Heart right ventricle (tissue), 16 donors: ENCODE measurements at regions not wholly inside any gene's neighbourhood (a gene's known extent, or its start where the extent isn't known, plus 50 kb on each side); places are given as distances from the start of the nearest gene placed in this dataset.

Experiments used
- ATAC-seq, 8 donors: fragments of 200-7000 bp; cut with Tn5 transposase; one replicate each; pipeline ENCODE4 v1.9.1; 2020; ENCODE audit warnings: mild to moderate bottlenecking in 8 of 8, moderate library complexity in 8 of 8, moderate number of reproducible peaks in 1 of 8
- DNase-seq, 2 donors: peaks; one replicate each; pipeline ENCODE4 v3.0.0-alpha.2; 2020
- H3K27ac ChIP-seq, 10 donors: fragments of 200-600 bp; sonication (generic) in 2 of 10; one replicate each; pipeline versions ENCODE4 v1.5.0 to v1.8.0; 2020 to 2022; ENCODE audit warnings: mild to moderate bottlenecking in 3 of 10
- H3K27me3 ChIP-seq, 7 donors: fragments of 200-600 bp; one replicate each; pipeline ENCODE4 v1.8.0; 2021 to 2022; ENCODE audit warnings: mild to moderate bottlenecking in 2 of 7
- H3K36me3 ChIP-seq, 9 donors: fragments of 200-600 bp; sonication (generic) in 1 of 9; one replicate each; pipeline versions ENCODE4 v1.5.0 to v1.8.0; 2020 to 2022; ENCODE audit warnings: mild to moderate bottlenecking in 2 of 9
- H3K4me1 ChIP-seq, 9 donors: fragments of 200-600 bp; sonication (generic) in 1 of 9; one replicate each; pipeline versions ENCODE4 v1.5.0 to v1.8.0; 2020 to 2022; ENCODE audit warnings: mild to moderate bottlenecking in 4 of 9
- H3K4me3 ChIP-seq, 10 donors: fragments of 200-600 bp; sonication (generic) in 2 of 10; one replicate each; pipeline versions ENCODE4 v1.5.0 to v1.8.0; 2020 to 2022; ENCODE audit warnings: mild to moderate bottlenecking in 7 of 10, moderate library complexity in 2 of 10
- H3K9me3 ChIP-seq, 11 donors: fragments of 200-600 bp in 10 of 11; sonication (generic) in 2 of 11; one replicate each; pipeline versions ENCODE4 v1.5.0 to v1.8.0; 2013 to 2022; ENCODE audit warnings: mild to moderate bottlenecking in 2 of 11, control low read depth in 1 of 11, moderate library complexity in 1 of 11
- WGBS, 2 donors: extraction: QIAGEN DNeasy Blood & Tissue Kit; methylation state at CpG; one replicate each; pipeline ENCODE4 v1.1.7; 2013; ENCODE audit warnings: inconsistent platforms in 1 of 2; 5-methylcytosine and 5-hydroxymethylcytosine counted together
- intact Hi-C, 10 donors: fragments of 100-400 bp; cut with DNase I; formaldehyde crosslinking; loops; one replicate each; pipeline versions ENCODE4 v1.11.1 to v1.14.2; 2022
- TF ChIP-seq, protein P1 (sequence below), 9 donors: fragments of 200-600 bp; sonication (generic) in 2 of 9; IDR thresholded peaks; one replicate each; pipeline versions ENCODE4 v1.5.0 to v1.8.0; 2021 to 2022; ENCODE audit warnings: antibody characterized with exemption in 9 of 9, mild to moderate bottlenecking in 5 of 9, moderate library complexity in 1 of 9
- donor health status: Arrhythmogenic right ventricular cardiomyopathy.
- donor health status: ischemic (EF 13 %, LVEDD 7.1; RV severe dilation, severe dysfunction).
- donor health status: healthy with polysubstance abuse.
- donor health status: DM: no; HTN: yes; CAD: no.
- donor health status: DM: no; HTN: no; CAD: no.
- donor health status: ischemic (EF 25% LVEDD 6.9; RV normal size, moderate dysfunction).
- donor health status: ischemic (EF 25% LVEDD 5.7; RV mildly dilated, moderate dysfunction).
- donor health status: healthy.
- donor health status: DM: yes; HTN: yes; CAD: no.
- donor health status: Ischemic cardiomyopathy.
- donor health status: ischemic (EF 35%, LVEDD 5.7; RV mildly dilated, moderate dysfunction).
- donor health status: nonischemic (EF 11% LVEDD 7.7; RV severe dilation, severe dysfunction).
- donor health status: DM: yes; HTN: yes; CAD: no.
- donor health status: PGD.
- donor health status: ischemic (EF 29% LVEDD 5.4; RV normal size, mild dysfunction).
- donor health status: nonischemic (EF 23%, LVEDD 6.1; RV moderate dilation, normal function).

DNA sequence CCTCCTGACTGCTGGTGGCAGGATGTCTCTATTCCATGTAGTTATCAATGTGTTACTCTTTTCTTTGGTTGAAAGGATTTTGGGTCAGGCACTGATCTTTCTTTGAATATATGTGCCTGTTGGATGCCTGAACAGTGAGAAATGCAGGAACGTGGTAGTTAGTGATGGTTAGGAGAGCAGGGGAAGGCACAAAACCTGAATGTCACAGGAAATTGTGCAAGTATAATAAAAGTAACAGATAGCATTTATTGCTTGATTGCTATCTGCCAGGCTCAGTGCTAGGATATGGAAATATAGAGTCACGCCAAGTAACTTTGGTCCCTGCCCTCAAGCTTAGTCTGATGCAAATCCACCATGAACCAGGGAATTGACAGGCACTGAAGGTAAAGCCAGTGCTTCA is 219.8 kb upstream of the FAT1 start:
- Histone ChIP-seq H3K27me3 (no peaks in the 10 kb centered on the region), H3K36me3 (no peaks in the 10 kb centered on the region), H3K9me3 (no peaks in the 10 kb centered on the region), H3K27ac (peak overlapping the region in 1 of 10 donors; percentile 19), H3K4me3 (no peak overlapping the region), H3K4me1 (peaks cover 0 to 25% (median 9%) of the 10 kb centered on the region in 9 donors)
- intact Hi-C loops = loop anchor here in 4 of 10 donors (5.0 to 10.0 kb wide), 3 partner anchors 216 to 289 kb away; partner anchors contain the start of gene FAT1 (in 2 of the 4)
- ATAC-seq = no peak
- 67 to 85% methylated on average over 2 of the region's 2 CpGs for WGBS, 2 donors
- TF ChIP-seq, protein P1, sequence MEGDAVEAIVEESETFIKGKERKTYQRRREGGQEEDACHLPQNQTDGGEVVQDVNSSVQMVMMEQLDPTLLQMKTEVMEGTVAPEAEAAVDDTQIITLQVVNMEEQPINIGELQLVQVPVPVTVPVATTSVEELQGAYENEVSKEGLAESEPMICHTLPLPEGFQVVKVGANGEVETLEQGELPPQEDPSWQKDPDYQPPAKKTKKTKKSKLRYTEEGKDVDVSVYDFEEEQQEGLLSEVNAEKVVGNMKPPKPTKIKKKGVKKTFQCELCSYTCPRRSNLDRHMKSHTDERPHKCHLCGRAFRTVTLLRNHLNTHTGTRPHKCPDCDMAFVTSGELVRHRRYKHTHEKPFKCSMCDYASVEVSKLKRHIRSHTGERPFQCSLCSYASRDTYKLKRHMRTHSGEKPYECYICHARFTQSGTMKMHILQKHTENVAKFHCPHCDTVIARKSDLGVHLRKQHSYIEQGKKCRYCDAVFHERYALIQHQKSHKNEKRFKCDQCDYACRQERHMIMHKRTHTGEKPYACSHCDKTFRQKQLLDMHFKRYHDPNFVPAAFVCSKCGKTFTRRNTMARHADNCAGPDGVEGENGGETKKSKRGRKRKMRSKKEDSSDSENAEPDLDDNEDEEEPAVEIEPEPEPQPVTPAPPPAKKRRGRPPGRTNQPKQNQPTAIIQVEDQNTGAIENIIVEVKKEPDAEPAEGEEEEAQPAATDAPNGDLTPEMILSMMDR (IDR thresholded peaks at IDR 0.05) = no peak
- no peak for DNase-seq

DNA sequence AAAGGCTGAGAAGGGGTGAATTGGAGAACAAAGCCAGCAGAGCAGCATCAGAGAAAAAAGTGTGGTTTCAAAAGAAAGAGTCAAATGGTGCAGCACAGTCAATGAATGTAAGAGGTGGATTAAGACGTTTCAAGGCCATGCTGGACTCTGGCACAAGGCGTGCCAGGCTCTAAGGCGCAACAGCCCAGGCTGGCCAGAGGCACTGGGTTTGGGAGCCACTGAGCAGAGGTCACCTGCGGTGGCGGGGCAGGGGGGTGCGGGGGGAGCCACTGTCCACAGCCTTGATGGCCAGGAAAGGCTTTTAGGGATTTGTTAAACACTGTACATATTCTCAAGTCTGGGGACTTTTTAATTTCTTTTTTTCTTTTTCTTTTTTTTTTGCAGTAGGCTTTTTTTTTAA is 222.5 kb upstream of the FAT1 start:
- intact Hi-C loops = loop anchor here in 4 of 10 donors (5.0 to 10.0 kb wide), 4 partner anchors 219 to 291 kb away; partner anchors contain the start of gene FAT1 (in 2 of the 4)
- H3K27ac ChIP-seq = no peak overlapping the region

DNA sequence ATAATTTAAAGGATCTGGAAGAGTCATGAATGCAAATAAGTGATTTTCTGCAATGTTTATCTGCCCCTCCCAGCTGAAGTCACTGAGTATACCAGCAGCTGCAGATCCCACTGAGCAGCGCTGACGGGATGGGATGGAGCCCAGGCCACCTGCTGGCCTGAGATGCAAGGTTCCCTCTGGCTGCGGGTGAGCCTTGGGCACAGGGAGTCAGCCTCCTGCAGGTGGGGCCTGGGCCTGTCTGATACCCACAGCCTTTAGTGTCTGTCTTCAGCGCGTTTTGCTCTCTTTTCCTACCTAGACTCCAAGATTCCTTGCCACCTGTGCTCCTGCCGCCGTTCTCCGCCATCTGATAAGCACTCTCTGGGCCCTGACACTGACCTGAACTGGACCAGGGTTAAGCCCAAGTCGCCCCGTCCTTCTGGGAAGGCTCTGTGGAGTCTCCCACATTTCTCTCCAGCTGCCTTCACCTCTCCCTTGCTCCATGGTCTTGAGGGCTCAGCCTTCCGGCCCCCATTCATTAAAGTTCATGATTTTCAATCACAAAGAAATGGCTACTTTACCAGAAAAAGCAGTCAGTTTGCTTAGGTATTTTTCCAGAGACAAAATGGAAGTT is 223.1 kb upstream of the FAT1 start:
- H3K4me3 ChIP-seq = no peak overlapping the region
- H3K36me3 ChIP-seq = no peaks in the 10 kb centered on the region
- WGBS, 2 donors = 72 to 79% methylated on average over 11 of the region's 11 CpGs
- intact Hi-C loops = loop anchor here in 4 of 10 donors (5.0 to 10.0 kb wide), 4 partner anchors 219 to 292 kb away; partner anchors contain the start of gene FAT1 (in 2 of the 4)
- peak overlapping the region in 1 of 10 donors; percentile 75 for H3K27ac ChIP-seq
- peak in 1 of 8 donors; percentile 42 for ATAC-seq
- TF ChIP-seq, protein P1 (IDR thresholded peaks at IDR 0.05) = peak in 3 of 9 donors; percentile 9 to 31 (median 12)
- DNase-seq = no peak
- peaks cover 0 to 36% (median 11%) of the 10 kb centered on the region in 9 donors for H3K4me1 ChIP-seq
- H3K27me3 ChIP-seq = no peaks in the 10 kb centered on the region
- no peaks in the 10 kb centered on the region for H3K9me3 ChIP-seq

More for the DNA sequence above, 222.5 kb upstream of the FAT1 start:
- WGBS, 2 donors = 90 to 96% methylated on average over 6 of the region's 6 CpGs
- Histone ChIP-seq H3K4me3 (no peak overlapping the region), H3K4me1 (peaks cover 0 to 36% (median 11%) of the 10 kb centered on the region in 9 donors), H3K27me3 (no peaks in the 10 kb centered on the region), H3K36me3 (no peaks in the 10 kb centered on the region), H3K9me3 (no peaks in the 10 kb centered on the region)
- TF ChIP-seq, protein P1 (IDR thresholded peaks at IDR 0.05) = no peak
- no peak for ATAC-seq
- no peak for DNase-seq

DNA sequence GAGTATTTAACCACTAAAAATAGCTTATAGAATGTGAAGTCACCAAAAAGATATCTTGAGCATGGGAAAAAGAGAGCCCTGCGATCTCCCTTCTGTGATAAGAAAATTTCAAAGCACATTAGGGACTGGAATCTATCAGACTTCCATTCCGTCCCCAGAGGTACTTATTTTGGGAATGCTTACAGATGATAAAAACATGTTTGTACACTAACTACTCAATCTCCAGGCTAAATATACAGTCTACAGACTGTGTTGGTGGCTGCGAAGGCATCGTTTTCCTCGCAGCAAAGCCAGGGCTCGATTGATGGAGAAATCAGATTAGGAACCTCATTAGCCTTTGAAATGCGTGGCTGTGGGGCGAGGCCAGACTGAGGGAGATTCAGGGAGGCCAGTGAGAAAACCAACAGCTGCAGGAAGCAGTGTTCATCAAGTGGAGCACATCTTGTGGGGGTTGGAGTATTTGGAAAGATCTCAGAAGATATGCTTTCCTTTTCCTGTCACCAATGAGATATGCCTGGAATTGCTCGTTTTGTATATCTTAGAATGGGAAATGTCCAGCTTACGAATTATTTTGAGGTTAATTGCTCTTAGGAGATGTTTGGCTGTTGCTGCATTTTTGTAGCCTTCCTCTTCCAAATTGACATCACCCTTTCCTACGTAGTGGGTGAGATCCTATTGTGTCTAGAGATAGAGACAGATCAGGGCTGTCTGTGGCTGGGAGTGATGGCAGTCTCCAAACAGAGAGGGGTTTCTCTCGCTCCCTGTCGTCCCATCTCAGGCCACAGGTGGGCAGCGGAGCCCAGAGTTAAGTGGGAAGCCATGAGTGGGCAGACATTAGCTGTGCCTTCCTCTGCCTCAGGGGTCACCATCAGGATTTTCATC is 224.9 kb upstream of the FAT1 start:
- Histone ChIP-seq H3K4me3 (peak overlapping the region in 4 of 10 donors; percentile 8 to 21 (median 17)), H3K27ac (peak overlapping the region in 9 of 10 donors; percentile 11 to 76 (median 55)), H3K4me1 (peaks cover 0 to 23% (median 6%) of the 10 kb centered on the region in 9 donors), H3K9me3 (no peaks in the 10 kb centered on the region), H3K36me3 (no peaks in the 10 kb centered on the region), H3K27me3 (no peaks in the 10 kb centered on the region)
- DNase-seq (peak; percentile 13 to 25), ATAC-seq (peak; percentile 50 to 83 (median 74))
- intact Hi-C loops = loop anchor here in 4 of 10 donors (5.0 to 10.0 kb wide), 4 partner anchors 221 to 294 kb away; partner anchors contain the start of gene FAT1 (in 2 of the 4)
- TF ChIP-seq, protein P1 (IDR thresholded peaks at IDR 0.05) = peak in 5 of 9 donors; percentile 21 to 49 (median 24)
- 12 to 17% methylated on average over 14 of the region's 14 CpGs for WGBS, 2 donors
